Liver (tissue), 3 donors: ENCODE measurements at regions not wholly inside any gene's neighbourhood (a gene's known extent, or its start where the extent isn't known, plus 50 kb on each side); places are given as distances from the start of the nearest gene placed in this dataset.

Source experiments
- CTCF ChIP-seq: fragments of 150-350 bp; IDR thresholded peaks from 2 replicates; pipeline ENCODE4 v1.5.1; 2017; ENCODE audit warnings: improper control_type of control experiment, low read depth, low read length; ENCODE audit not compliant: missing input control
- EGR1 ChIP-seq, 2 donors: IDR thresholded peaks; 2 replicates each; pipeline ENCODE4 v1.6.1; 2016 to 2018; ENCODE audit warnings: antibody characterized with exemption in 2 of 2, low read depth in 2 of 2
- GABPA ChIP-seq, 2 donors: IDR thresholded peaks in 1 of 2; conservative IDR thresholded peaks in 1 of 2; 2 replicates each; pipeline ENCODE4 v1.6.1; 2016; ENCODE audit warnings: antibody characterized with exemption in 2 of 2, mild to moderate bottlenecking in 1 of 2, moderate library complexity in 1 of 2
- JUND ChIP-seq, 2 donors: IDR thresholded peaks; 2 replicates each; pipeline ENCODE4 v1.6.1; 2016; ENCODE audit warnings: antibody characterized with exemption in 2 of 2
- MAX ChIP-seq: IDR thresholded peaks from 2 replicates; pipeline ENCODE4 v1.6.1; 2016; ENCODE audit warnings: antibody characterized with exemption
- REST ChIP-seq: IDR thresholded peaks from 2 replicates; pipeline ENCODE4 v1.6.1; 2016; ENCODE audit warnings: antibody characterized with exemption, mild to moderate bottlenecking
- YY1 ChIP-seq: IDR thresholded peaks from 2 replicates; pipeline ENCODE4 v1.6.1; 2016; ENCODE audit warnings: antibody characterized with exemption, mild to moderate bottlenecking
- donor health status: healthy.
- donor health status: healthy.

- TF ChIP-seq JUND (IDR thresholded peaks at IDR 0.05) (no peak), CTCF (no peak), REST (no peak), EGR1 (IDR thresholded peaks at IDR 0.05; ENCODE audit: low read depth in 2 of 2) (no peak), MAX (no peak), YY1 (no peak), GABPA (IDR thresholded peaks at IDR 0.05 in 1 of 2, conservative IDR thresholded peaks at IDR 0.05 in 1 of 2) (no peak)
Measured at GRCh38 chr10:130971123-130971435, 340.4 kb downstream of the TCERG1L start.
